ENCODE measurements at regions not wholly inside any gene's neighbourhood (a gene's known extent, or its start where the extent isn't known, plus 50 kb on each side); places are given as distances from the start of the nearest gene placed in this dataset.
"Not testable (repeated sequence)": the region's sequence is repeated elsewhere in the genome, so short reads cannot be mapped to it uniquely, and the experiment has no call there.

DNA sequence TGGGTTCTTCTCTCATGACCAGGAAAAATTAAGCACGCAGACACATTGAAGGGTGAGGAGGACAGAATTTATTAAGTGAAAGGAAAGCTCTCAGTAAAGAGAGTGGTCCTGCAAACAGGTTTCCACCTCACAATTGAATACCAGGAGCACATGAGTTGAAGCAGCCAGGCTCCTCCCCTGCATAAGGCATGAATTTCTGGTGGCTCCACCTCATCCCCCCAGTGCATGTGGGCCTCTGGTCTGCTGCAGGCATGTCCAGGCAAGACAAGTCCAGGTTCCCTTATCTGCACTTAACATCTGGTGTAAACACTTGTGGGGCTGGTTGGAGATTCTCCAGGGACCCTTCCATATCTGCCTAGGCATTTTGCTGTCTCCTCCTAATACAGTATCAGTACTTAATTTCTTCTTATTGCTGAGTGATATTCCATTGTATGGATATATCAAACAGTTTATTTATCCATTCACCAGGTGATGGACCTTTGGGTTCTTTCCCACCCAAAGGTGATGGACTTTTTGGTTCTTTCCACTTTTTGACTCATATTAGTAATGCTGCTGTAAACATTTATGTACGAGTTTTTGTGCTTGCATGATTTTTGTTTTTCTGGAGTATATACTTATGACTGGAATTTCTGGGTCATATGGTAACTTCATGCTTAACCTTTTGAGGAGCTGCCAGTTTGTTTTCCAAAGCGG is 104.3 kb upstream of the ZNF519 start:
- not testable (repeated sequence) for TF ChIP-seq ZZZ3 (IDR thresholded peaks at IDR 0.05); CTBP1 (IDR thresholded peaks at IDR 0.05; ENCODE audit: borderline replicate concordance); MEF2D (tag; conservative IDR thresholded peaks at IDR 0.05; ENCODE audit: low read depth); CTCF (IDR thresholded peaks at IDR 0.05 in 2 of 3, conservative IDR thresholded peaks at IDR 0.05 in 1 of 3; ENCODE audit: insufficient read depth in 2 of 3, low read depth in 1 of 3, low read length in 3 of 3); SIN3A (IDR thresholded peaks at IDR 0.05; ENCODE audit: borderline replicate concordance in 2 of 2, control insufficient read depth in 1 of 2, low read depth in 2 of 2, low read length in 2 of 2); ZNF274 (IDR thresholded peaks at IDR 0.05; ENCODE audit: borderline replicate concordance, low read depth, low read length); SPI1 (IDR thresholded peaks at IDR 0.05; ENCODE audit: borderline replicate concordance, low read depth, low read length); PRMT5 (CRISPR knock-in tag; IDR thresholded peaks at IDR 0.05); POLR2A (conservative IDR thresholded peaks at IDR 0.05); POLR2AphosphoS5 (IDR thresholded peaks at IDR 0.05; ENCODE audit: control insufficient read depth, insufficient read depth, low read depth, low read length); GATA2 (CRISPR knock-in tag; IDR thresholded peaks at IDR 0.05); SREBF1 (IDR thresholded peaks at IDR 0.05; ENCODE audit: borderline replicate concordance, low read depth, low read length)

Measured in K562 (cell line).